SK-N-SH treated with all-trans-retinoic acid at 6 μM for 48 hours (cell line): ENCODE measurements at regions not wholly inside any gene's neighbourhood (a gene's known extent, or its start where the extent isn't known, plus 50 kb on each side); places are given as distances from the start of the nearest gene placed in this dataset.

Experiments used
- ATAC-seq: fragments of 200-7000 bp; cut with Tn5 transposase; 3 replicates; pipeline ENCODE4 v1.9.1; 2020; ENCODE audit warnings: mild to moderate bottlenecking, moderate library complexity
- ARNTL ChIP-seq: fragments of 450-650 bp; formaldehyde crosslinking; IDR thresholded peaks from 2 replicates; pipeline ENCODE4 v1.5.0; 2020; ENCODE audit warnings: low read depth, mild to moderate bottlenecking, moderate library complexity, borderline replicate concordance
- BACH2 ChIP-seq: fragments of 250-450 bp; sonication (Bioruptor Pico); IDR thresholded peaks from 2 replicates; pipeline ENCODE4 v1.9.0; 2021; ENCODE audit warnings: mild to moderate bottlenecking, borderline replicate concordance
- CREB5 ChIP-seq: fragments of 250-450 bp; sonication (Bioruptor Pico); IDR thresholded peaks from 2 replicates; pipeline ENCODE4 v1.5.1; 2020; ENCODE audit warnings: low read depth, mild to moderate bottlenecking, moderate library complexity
- CSDC2 ChIP-seq: fragments of 250-450 bp; sonication (Bioruptor Pico); IDR thresholded peaks from 2 replicates; pipeline ENCODE4 v1.5.0; 2020; ENCODE audit warnings: mild to moderate bottlenecking, moderate library complexity
- CSRNP3 ChIP-seq: fragments of 250-450 bp; sonication (Bioruptor Pico); IDR thresholded peaks from 2 replicates; pipeline ENCODE4 v1.5.1; 2021; ENCODE audit warnings: mild to moderate bottlenecking, moderate library complexity
- ESRRG ChIP-seq: fragments of 250-450 bp; sonication (Bioruptor Pico); IDR thresholded peaks from 2 replicates; pipeline ENCODE4 v1.6.1; 2021; ENCODE audit warnings: mild to moderate bottlenecking
- GLIS3 ChIP-seq: fragments of 250-450 bp; sonication (Bioruptor Pico); IDR thresholded peaks from 2 replicates; pipeline ENCODE4 v1.5.0; 2020; ENCODE audit warnings: mild to moderate bottlenecking, moderate library complexity
- ISL1 ChIP-seq: fragments of 250-450 bp; sonication (Bioruptor Pico); IDR thresholded peaks from 2 replicates; pipeline ENCODE4 v2.1.2; 2022; ENCODE audit warnings: mild to moderate bottlenecking, moderate library complexity
- OSR1 ChIP-seq: fragments of 250-450 bp; sonication (Bioruptor Pico); IDR thresholded peaks from 2 replicates; pipeline ENCODE4 v1.8.0; 2022; ENCODE audit warnings: moderate library complexity, mild to moderate bottlenecking, inconsistent platforms
- PATZ1 ChIP-seq: fragments of 250-450 bp; sonication (Bioruptor Pico); IDR thresholded peaks from 2 replicates; pipeline ENCODE4 v1.8.0; 2020; ENCODE audit warnings: mild to moderate bottlenecking, moderate library complexity, borderline replicate concordance
- POU6F1 ChIP-seq: fragments of 250-450 bp; sonication (Bioruptor Pico); IDR thresholded peaks from 2 replicates; pipeline ENCODE4 v1.8.0; 2021; ENCODE audit warnings: low read depth, mild to moderate bottlenecking, moderate library complexity, borderline replicate concordance
- PPARA ChIP-seq: fragments of 250-450 bp; sonication (Bioruptor Pico); IDR thresholded peaks from 2 replicates; pipeline ENCODE4 v1.5.0; 2020; ENCODE audit warnings: mild to moderate bottlenecking, borderline replicate concordance
- RARB ChIP-seq: fragments of 250-450 bp; sonication (Bioruptor Pico); IDR thresholded peaks from 2 replicates; pipeline ENCODE4 v1.8.0; 2021; ENCODE audit warnings: mild to moderate bottlenecking, moderate library complexity
- TCF4 ChIP-seq: fragments of 250-450 bp; sonication (Bioruptor Pico); IDR thresholded peaks from 2 replicates; pipeline ENCODE4 v1.8.0; 2021; ENCODE audit warnings: mild to moderate bottlenecking, moderate library complexity, borderline replicate concordance
- TOX ChIP-seq: fragments of 250-450 bp; sonication (Bioruptor Pico); IDR thresholded peaks from 2 replicates; pipeline ENCODE4 v1.8.0; 2021; ENCODE audit warnings: mild to moderate bottlenecking, moderate library complexity, borderline replicate concordance
- TSHZ2 ChIP-seq: fragments of 250-450 bp; sonication (Bioruptor Pico); IDR thresholded peaks from 2 replicates; pipeline ENCODE4 v1.5.0; 2020; ENCODE audit warnings: mild to moderate bottlenecking, moderate library complexity
- ZC3H10 ChIP-seq: fragments of 250-450 bp; sonication (Bioruptor Pico); IDR thresholded peaks from 2 replicates; pipeline ENCODE4 v1.5.1; 2021; ENCODE audit warnings: mild to moderate bottlenecking, moderate library complexity
- ZFP30 ChIP-seq: fragments of 450-650 bp; formaldehyde crosslinking; IDR thresholded peaks from 2 replicates; pipeline ENCODE4 v1.5.0; 2022; ENCODE audit warnings: mild to moderate bottlenecking, moderate library complexity
- ZNF70 ChIP-seq: fragments of 450-650 bp; formaldehyde crosslinking; IDR thresholded peaks from 2 replicates; pipeline ENCODE4 v1.5.0; 2020; ENCODE audit warnings: mild to moderate bottlenecking, moderate library complexity
- ZNF8 ChIP-seq: fragments of 450-650 bp; formaldehyde crosslinking; IDR thresholded peaks from 2 replicates; pipeline ENCODE4 v1.5.0; 2020; ENCODE audit warnings: mild to moderate bottlenecking, moderate library complexity

- peak; percentile 84 for ATAC-seq
- TF ChIP-seq OSR1 (CRISPR knock-in tag) = no peak
- no peak for TF ChIP-seq TSHZ2
- TF ChIP-seq POU6F1 (CRISPR knock-in tag) = no peak
- TF ChIP-seq GLIS3 (CRISPR knock-in tag) = no peak
- TF ChIP-seq CREB5 = no peak
- no peak for TF ChIP-seq ARNTL (CRISPR knock-in tag)
- no peak for TF ChIP-seq PPARA (CRISPR knock-in tag)
- no peak for TF ChIP-seq ZNF8 (CRISPR knock-in tag)
- no peak for TF ChIP-seq RARB (CRISPR knock-in tag)
- no peak for TF ChIP-seq ESRRG (CRISPR knock-in tag)
These were observed 899.1 kb upstream of the AUTS2 start for GRCh38 chr7:68699090-68699711.

GRCh38 chr7:68700414-68700813 lies 897.9 kb upstream of the AUTS2 start:
- TF ChIP-seq PATZ1 (CRISPR knock-in tag) (no peak), ESRRG (CRISPR knock-in tag) (no peak), CSRNP3 (CRISPR knock-in tag) (no peak), OSR1 (CRISPR knock-in tag) (no peak), ZFP30 (CRISPR knock-in tag) (no peak), ZNF8 (CRISPR knock-in tag) (no peak), GLIS3 (CRISPR knock-in tag) (no peak), CSDC2 (CRISPR knock-in tag) (no peak), ARNTL (CRISPR knock-in tag) (no peak), ZNF70 (CRISPR knock-in tag) (no peak), TCF4 (CRISPR knock-in tag) (no peak), BACH2 (CRISPR knock-in tag) (no peak)
- TF ChIP-seq, all 23 proteins: peak for 0
- ATAC-seq = peak; percentile 32

- no peak for TF ChIP-seq TCF4 (CRISPR knock-in tag)
- peak; percentile 69; the same call in 1 of the 2 replicates for TF ChIP-seq TOX
- peak; percentile 92 for ATAC-seq
These were observed 892.0 kb upstream of the AUTS2 start for GRCh38 chr7:68706291-68706690.

- ATAC-seq = peak; percentile 6; the same call in 2 of the 3 replicates
- TF ChIP-seq RARB (CRISPR knock-in tag) (no peak), ZC3H10 (CRISPR knock-in tag) (no peak), ESRRG (CRISPR knock-in tag) (no peak), ZFP30 (CRISPR knock-in tag) (no peak), POU6F1 (CRISPR knock-in tag) (no peak), CSRNP3 (CRISPR knock-in tag) (no peak), ISL1 (CRISPR knock-in tag) (no peak), ARNTL (CRISPR knock-in tag) (no peak), BACH2 (CRISPR knock-in tag) (no peak), PPARA (CRISPR knock-in tag) (no peak), GLIS3 (CRISPR knock-in tag) (no peak)
These were observed 891.1 kb upstream of the AUTS2 start for GRCh38 chr7:68707159-68707558.
